Fibroblast of lung (primary cell): ENCODE measurements at regions not wholly inside any gene's neighbourhood (a gene's known extent, or its start where the extent isn't known, plus 50 kb on each side); places are given as distances from the start of the nearest gene placed in this dataset.

Experiments used
- DNase-seq, 2 donors: peaks; one replicate each; pipeline versions ENCODE4 v3.0.0 to v3.0.0-alpha.2; 2010; ENCODE audit warnings: low read depth in 2 of 2
- H2AFZ ChIP-seq: 2 replicates; pipeline ENCODE4 v1.5.1; 2012; ENCODE audit warnings: low read length, control low read depth, inconsistent platforms
- H3K27ac ChIP-seq: 2 replicates; pipeline ENCODE4 v1.5.1; 2011; ENCODE audit warnings: low read length, control low read depth; ENCODE audit not compliant: insufficient read depth
- H3K27me3 ChIP-seq: 2 replicates; pipeline ENCODE4 v1.5.1; 2011; ENCODE audit warnings: mild to moderate bottlenecking, low read length; ENCODE audit not compliant: control insufficient read depth, insufficient read depth
- H3K36me3 ChIP-seq: 2 replicates; pipeline ENCODE4 v1.5.1; 2011; ENCODE audit warnings: low read length; ENCODE audit not compliant: control insufficient read depth, insufficient read depth
- H3K4me1 ChIP-seq: 2 replicates; pipeline ENCODE4 v1.5.1; 2011; ENCODE audit warnings: low read length; ENCODE audit not compliant: control insufficient read depth, insufficient read depth; ENCODE audit errors: extremely low read depth
- H3K4me2 ChIP-seq: 2 replicates; pipeline ENCODE4 v1.5.1; 2011; ENCODE audit warnings: low read length, control low read depth; ENCODE audit not compliant: insufficient read depth; ENCODE audit errors: extremely low read depth
- H3K4me3 ChIP-seq, 4 experiments: fragments of 200-600 bp in 1 of 4; sonication (generic) in 1 of 4; replicated peaks in 1 of 4; 2 replicates each; pipeline ENCODE4 v1.5.1; 2011 to 2016; ENCODE audit warnings: low read length in 4 of 4, low read depth in 3 of 4, mild to moderate bottlenecking in 3 of 4, control low read depth in 2 of 4, inconsistent platforms in 1 of 4, mixed read lengths in 1 of 4; ENCODE audit not compliant: insufficient read depth in 1 of 4; ENCODE audit errors: control extremely low read depth in 1 of 4
- H3K79me2 ChIP-seq: 2 replicates; pipeline ENCODE4 v1.5.1; 2012; ENCODE audit warnings: mild to moderate bottlenecking, low read length, inconsistent platforms; ENCODE audit not compliant: control insufficient read depth, insufficient read depth
- H3K9ac ChIP-seq: 2 replicates; pipeline ENCODE4 v1.5.1; 2011; ENCODE audit warnings: mild to moderate bottlenecking, low read length, control low read depth; ENCODE audit not compliant: insufficient read depth
- H3K9me3 ChIP-seq: 2 replicates; pipeline ENCODE4 v1.5.1; 2012; ENCODE audit warnings: low read depth, low read length; ENCODE audit not compliant: control insufficient read depth, insufficient read depth
- H4K20me1 ChIP-seq: 2 replicates; pipeline ENCODE4 v1.5.1; 2011; ENCODE audit warnings: low read length; ENCODE audit not compliant: control insufficient read depth, insufficient read depth; ENCODE audit errors: extremely low read depth
- CTCF ChIP-seq, 2 donors: IDR thresholded peaks in 1 of 2; conservative IDR thresholded peaks in 1 of 2; 1 replicate in 1 of 2; 2 replicates in 1 of 2; pipeline ENCODE4 v1.5.1; 2011 to 2012; ENCODE audit warnings: low read length in 2 of 2, control low read depth in 1 of 2, inconsistent platforms in 1 of 2, low read depth in 1 of 2, mild to moderate bottlenecking in 1 of 2
- EZH2 ChIP-seq: IDR thresholded peaks from 2 replicates; pipeline ENCODE4 v1.5.1; 2012; ENCODE audit warnings: low read length, control low read depth, mild to moderate bottlenecking; ENCODE audit errors: missing control alignments

- TF ChIP-seq EZH2 (no peak), CTCF (conservative IDR thresholded peaks at IDR 0.05 in 1 of 2, IDR thresholded peaks at IDR 0.05 in 1 of 2; ENCODE audit: low read depth in 1 of 2, low read length in 2 of 2) (no peak)
- H4K20me1 ChIP-seq: no peaks in the 10 kb centered on the region
- H3K4me3 ChIP-seq: no peak overlapping the region
- H3K9ac ChIP-seq: no peak overlapping the region
- no peaks in the 10 kb centered on the region for H3K9me3 ChIP-seq
- no peak overlapping the region for H3K27ac ChIP-seq
- H3K79me2 ChIP-seq: no peaks in the 10 kb centered on the region
- no peak for DNase-seq
- H2AFZ ChIP-seq: no peak overlapping the region
- H3K36me3 ChIP-seq: no peaks in the 10 kb centered on the region
- H3K4me1 ChIP-seq: no peaks in the 10 kb centered on the region
- H3K27me3 ChIP-seq: no peaks in the 10 kb centered on the region
- H3K4me2 ChIP-seq: no peak overlapping the region
Observed at GRCh38 chr10:52988923-52989322, 216.3 kb upstream of the MBL2 start.

- Histone ChIP-seq H3K27me3 (no peaks in the 10 kb centered on the region), H3K36me3 (no peaks in the 10 kb centered on the region), H3K79me2 (no peaks in the 10 kb centered on the region), H3K4me3 (no peak overlapping the region), H3K4me1 (no peaks in the 10 kb centered on the region), H4K20me1 (no peaks in the 10 kb centered on the region), H3K4me2 (no peak overlapping the region), H2AFZ (no peak overlapping the region), H3K9ac (no peak overlapping the region), H3K9me3 (no peaks in the 10 kb centered on the region), H3K27ac (no peak overlapping the region)
- no peak for DNase-seq
- no peak for TF ChIP-seq EZH2
Observed at GRCh38 chr10:52986125-52986524, 213.5 kb upstream of the MBL2 start.

GRCh38 chr10:52984169-52984568 lies 211.6 kb upstream of the MBL2 start:
- no peaks in the 10 kb centered on the region for H3K4me1 ChIP-seq
- H3K27ac ChIP-seq: no peak overlapping the region
- no peaks in the 10 kb centered on the region for H3K9me3 ChIP-seq
- peak in 1 of 2 donors; percentile 21 for DNase-seq
- H3K4me3 ChIP-seq: no peak overlapping the region
- H3K4me2 ChIP-seq: no peak overlapping the region
- TF ChIP-seq CTCF (conservative IDR thresholded peaks at IDR 0.05 in 1 of 2, IDR thresholded peaks at IDR 0.05 in 1 of 2; ENCODE audit: low read depth in 1 of 2, low read length in 2 of 2) (no peak), EZH2 (no peak)
- no peaks in the 10 kb centered on the region for H4K20me1 ChIP-seq
- H2AFZ ChIP-seq: no peak overlapping the region
- no peaks in the 10 kb centered on the region for H3K79me2 ChIP-seq
- H3K36me3 ChIP-seq: no peaks in the 10 kb centered on the region
- no peaks in the 10 kb centered on the region for H3K27me3 ChIP-seq
- H3K9ac ChIP-seq: no peak overlapping the region
